Smooth muscle cell (in vitro differentiated cells): ENCODE measurements at regions not wholly inside any gene's neighbourhood (a gene's known extent, or its start where the extent isn't known, plus 50 kb on each side); places are given as distances from the start of the nearest gene placed in this dataset.

Experiments
- DNase-seq: peaks from one replicate; lab custom pipeline; 2025; ENCODE audit not compliant: unreplicated experiment; lab: John Stamatoyannopoulos, UW
- H2AFZ ChIP-seq: fragments of 200-600 bp; sonication (generic); 2 replicates; pipeline ENCODE4 v1.6.0; 2016; ENCODE audit warnings: antibody characterized with exemption, low read depth, mild to moderate bottlenecking
- H3F3A ChIP-seq: fragments of 200-600 bp; sonication (generic); 2 replicates; pipeline ENCODE4 v1.6.0; 2017; ENCODE audit warnings: antibody characterized with exemption, low read depth
- H3K27ac ChIP-seq: fragments of 200-600 bp; sonication (generic); 2 replicates; pipeline ENCODE4 v1.5.1; 2016; ENCODE audit warnings: low read depth, mild to moderate bottlenecking
- H3K27me3 ChIP-seq: fragments of 200-600 bp; sonication (generic); 2 replicates; pipeline ENCODE4 v1.6.1; 2016; ENCODE audit warnings: low read depth, mild to moderate bottlenecking
- H3K36me3 ChIP-seq: fragments of 200-600 bp; sonication (generic); 2 replicates; pipeline ENCODE4 v1.5.1; 2016; ENCODE audit warnings: low read depth
- H3K4me1 ChIP-seq: fragments of 200-600 bp; sonication (generic); 2 replicates; pipeline ENCODE4 v1.5.1; 2016; ENCODE audit warnings: low read depth
- H3K4me2 ChIP-seq: fragments of 200-600 bp; sonication (generic); 2 replicates; pipeline ENCODE4 v1.6.0; 2016; ENCODE audit warnings: mild to moderate bottlenecking
- H3K4me3 ChIP-seq: fragments of 200-600 bp; sonication (generic); 2 replicates; pipeline ENCODE4 v1.5.1; 2016; ENCODE audit warnings: mild to moderate bottlenecking
- H3K79me2 ChIP-seq: fragments of 200-600 bp; sonication (generic); 2 replicates; pipeline ENCODE4 v1.6.0; 2016; ENCODE audit warnings: low read depth, mild to moderate bottlenecking
- H3K9ac ChIP-seq: fragments of 200-600 bp; sonication (generic); 2 replicates; pipeline ENCODE4 v1.6.0; 2016; ENCODE audit warnings: low read depth
- H3K9me3 ChIP-seq: fragments of 200-600 bp; sonication (generic); replicated peaks from 2 replicates; pipeline ENCODE4 v1.5.1; 2016; ENCODE audit warnings: low read depth
- H4K20me1 ChIP-seq: fragments of 200-600 bp; sonication (generic); 2 replicates; pipeline ENCODE4 v1.6.0; 2016; ENCODE audit warnings: low read depth
- WGBS: methylation state at CpG from one replicate; pipeline ENCODE4 v1.1.7; 2016; ENCODE audit warnings: low lambda C conversion rate; 5-methylcytosine and 5-hydroxymethylcytosine counted together
- TF ChIP-seq, protein P1 (sequence below): fragments of 200-600 bp; sonication (generic); IDR thresholded peaks from 2 replicates; pipeline ENCODE4 v1.5.1; 2017; ENCODE audit warnings: borderline replicate concordance, mild to moderate bottlenecking, antibody characterized with exemption; ENCODE audit not compliant: insufficient read depth, poor library complexity, severe bottlenecking

DNA sequence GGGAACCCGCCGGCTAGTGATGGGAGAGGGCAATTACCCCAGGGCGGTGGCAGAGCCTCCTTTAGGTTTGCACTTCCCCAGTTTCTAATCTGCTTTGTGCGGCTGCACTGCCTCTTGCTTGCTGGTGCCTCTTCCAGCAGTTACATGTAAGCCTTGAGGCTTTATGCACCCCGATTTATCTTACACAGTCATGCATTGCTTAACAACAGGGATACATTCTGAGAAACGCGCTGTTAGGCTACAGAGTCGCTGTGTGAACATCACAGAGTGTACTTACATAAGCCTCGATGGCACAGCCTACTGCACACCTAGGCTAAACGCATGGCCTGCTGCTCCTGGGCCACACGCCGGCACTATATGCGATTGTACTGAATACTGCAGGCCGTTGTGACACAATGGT lies 155.6 kb upstream of the MKI67 start:
- Histone ChIP-seq H3K9ac (no peak overlapping the region), H2AFZ (no peak overlapping the region), H3K79me2 (no peaks in the 10 kb centered on the region), H3F3A (no peaks in the 10 kb centered on the region), H3K4me3 (no peak overlapping the region), H3K27ac (no peak overlapping the region), H3K36me3 (no peaks in the 10 kb centered on the region), H3K27me3 (peaks cover 51% of the 10 kb centered on the region), H4K20me1 (no peaks in the 10 kb centered on the region), H3K4me1 (no peaks in the 10 kb centered on the region), H3K4me2 (no peak overlapping the region), H3K9me3 (no peaks in the 10 kb centered on the region)
- WGBS, result 92% methylated on average over 14 of the region's 14 CpGs
- TF ChIP-seq, protein P1, sequence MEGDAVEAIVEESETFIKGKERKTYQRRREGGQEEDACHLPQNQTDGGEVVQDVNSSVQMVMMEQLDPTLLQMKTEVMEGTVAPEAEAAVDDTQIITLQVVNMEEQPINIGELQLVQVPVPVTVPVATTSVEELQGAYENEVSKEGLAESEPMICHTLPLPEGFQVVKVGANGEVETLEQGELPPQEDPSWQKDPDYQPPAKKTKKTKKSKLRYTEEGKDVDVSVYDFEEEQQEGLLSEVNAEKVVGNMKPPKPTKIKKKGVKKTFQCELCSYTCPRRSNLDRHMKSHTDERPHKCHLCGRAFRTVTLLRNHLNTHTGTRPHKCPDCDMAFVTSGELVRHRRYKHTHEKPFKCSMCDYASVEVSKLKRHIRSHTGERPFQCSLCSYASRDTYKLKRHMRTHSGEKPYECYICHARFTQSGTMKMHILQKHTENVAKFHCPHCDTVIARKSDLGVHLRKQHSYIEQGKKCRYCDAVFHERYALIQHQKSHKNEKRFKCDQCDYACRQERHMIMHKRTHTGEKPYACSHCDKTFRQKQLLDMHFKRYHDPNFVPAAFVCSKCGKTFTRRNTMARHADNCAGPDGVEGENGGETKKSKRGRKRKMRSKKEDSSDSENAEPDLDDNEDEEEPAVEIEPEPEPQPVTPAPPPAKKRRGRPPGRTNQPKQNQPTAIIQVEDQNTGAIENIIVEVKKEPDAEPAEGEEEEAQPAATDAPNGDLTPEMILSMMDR, result no peak
- DNase-seq, result no peak

DNA sequence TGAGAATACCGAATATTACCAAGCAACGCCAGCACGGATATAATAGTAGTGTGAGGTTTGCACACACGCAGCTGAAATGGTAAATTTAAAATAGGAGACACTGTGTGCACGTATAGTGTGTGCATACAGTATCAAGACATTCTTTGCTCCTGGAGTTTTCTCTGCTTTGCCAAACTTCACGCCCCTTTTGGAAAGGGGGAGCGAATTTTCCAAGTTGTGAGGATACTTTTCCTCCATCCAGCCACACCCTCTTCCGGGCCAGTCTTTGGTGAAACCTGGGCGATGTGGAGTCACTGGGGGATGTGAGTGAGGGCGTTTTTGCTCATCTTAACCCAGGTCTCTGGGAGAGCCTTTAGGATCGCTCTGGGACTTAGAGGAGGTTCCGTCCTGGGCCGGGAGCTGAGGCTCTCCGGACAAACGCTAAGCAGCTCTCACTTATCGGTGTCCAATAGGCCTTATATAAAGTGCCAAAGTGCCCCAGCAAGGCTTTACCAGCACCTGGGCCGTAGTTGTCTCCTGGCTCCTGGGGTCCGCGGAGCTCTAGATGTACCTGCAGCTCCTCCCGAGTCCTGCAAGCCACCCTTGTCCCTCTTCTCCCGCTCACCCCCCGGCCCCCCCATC lies 160.0 kb upstream of the MKI67 start:
- Histone ChIP-seq H2AFZ (no peak overlapping the region), H3K36me3 (no peaks in the 10 kb centered on the region), H3K27me3 (peaks cover 61% of the 10 kb centered on the region), H3K9ac (no peak overlapping the region), H3F3A (no peaks in the 10 kb centered on the region), H3K79me2 (no peaks in the 10 kb centered on the region), H3K4me2 (no peak overlapping the region), H3K4me1 (no peaks in the 10 kb centered on the region), H3K9me3 (no peaks in the 10 kb centered on the region), H4K20me1 (no peaks in the 10 kb centered on the region), H3K4me3 (no peak overlapping the region), H3K27ac (no peak overlapping the region)
- TF ChIP-seq, protein P1, result no peak
- no peak for DNase-seq
- 50% methylated on average over 20 of the region's 22 CpGs for WGBS

DNA sequence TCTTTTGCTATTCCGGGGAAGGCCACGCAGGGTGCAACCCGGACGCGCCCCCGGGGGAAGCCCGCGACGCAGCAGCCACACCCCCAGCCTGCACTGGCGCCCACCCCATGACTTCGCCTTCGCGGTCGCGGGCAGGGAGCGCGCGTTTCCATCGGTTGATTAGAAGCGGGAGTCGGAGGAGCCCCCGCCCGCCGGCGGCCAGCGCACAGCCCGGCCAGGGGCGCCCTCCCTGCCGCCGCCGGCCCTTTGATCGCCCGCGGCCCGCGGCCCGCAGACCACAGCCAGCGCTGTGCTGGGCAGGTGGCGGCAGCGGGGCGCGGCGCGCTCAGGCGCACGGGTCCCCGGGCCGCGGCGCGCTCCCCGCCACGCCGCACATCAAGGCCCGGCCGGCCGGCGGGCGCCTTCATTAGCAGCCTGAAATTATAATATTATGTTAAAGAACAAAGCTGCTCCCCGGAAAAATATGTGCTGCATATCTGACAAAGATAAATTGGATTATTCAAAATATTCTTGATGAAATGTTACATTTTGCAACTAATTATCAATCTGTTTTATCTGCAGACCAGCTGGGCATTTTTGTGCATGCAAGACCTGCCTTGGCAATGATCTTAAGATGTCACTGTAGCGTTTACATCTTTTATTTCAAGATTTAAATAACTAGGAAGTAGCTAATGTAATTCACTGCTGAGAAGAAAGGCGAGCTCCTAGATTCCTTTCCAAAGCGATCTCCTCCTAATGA lies 160.7 kb upstream of the MKI67 start:
- no peaks in the 10 kb centered on the region for H3F3A ChIP-seq
- TF ChIP-seq, protein P1, result no peak
- no peaks in the 10 kb centered on the region for H3K79me2 ChIP-seq
- H3K9ac ChIP-seq, result no peak overlapping the region
- 6% methylated on average over 57 of the region's 63 CpGs for WGBS
- H4K20me1 ChIP-seq, result no peaks in the 10 kb centered on the region
- no peak overlapping the region for H2AFZ ChIP-seq
- H3K36me3 ChIP-seq, result no peaks in the 10 kb centered on the region
- H3K9me3 ChIP-seq, result no peaks in the 10 kb centered on the region
- no peak overlapping the region for H3K4me3 ChIP-seq
- peaks cover 61% of the 10 kb centered on the region for H3K27me3 ChIP-seq
- H3K4me1 ChIP-seq, result no peaks in the 10 kb centered on the region
- no peak overlapping the region for H3K4me2 ChIP-seq
- H3K27ac ChIP-seq, result no peak overlapping the region
- no peak for DNase-seq
